Fibroblast of skin of left quadriceps (primary cell): ENCODE measurements at regions not wholly inside any gene's neighbourhood (a gene's known extent, or its start where the extent isn't known, plus 50 kb on each side); places are given as distances from the start of the nearest gene placed in this dataset.

ENCODE experiments used
- DNase-seq, 2 experiments: peaks; one replicate each; pipeline ENCODE4 v3.0.0-alpha.2; 2013; ENCODE audit warnings: low read depth in 2 of 2

DNA sequence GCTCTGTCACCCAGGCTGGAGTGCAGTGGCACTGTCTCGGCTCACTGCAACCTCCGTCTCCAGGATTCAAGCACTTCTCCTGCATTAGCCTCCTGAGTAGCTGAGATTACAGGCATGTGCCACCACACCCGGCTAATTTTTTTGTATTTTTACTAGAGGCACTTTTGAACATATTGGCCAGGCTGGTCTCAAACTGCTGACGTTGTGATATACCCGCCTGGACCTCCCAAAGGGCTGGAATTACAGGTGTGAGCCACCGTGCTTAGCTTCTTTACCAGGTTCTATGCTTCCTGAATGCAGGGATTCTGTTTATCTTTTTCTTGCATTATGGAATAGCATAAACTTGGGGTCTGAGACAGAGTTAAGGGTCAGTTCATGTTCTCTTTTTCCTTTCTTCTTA is 317.9 kb upstream of the RBFOX1 start:
- DNase-seq = no peak

DNA sequence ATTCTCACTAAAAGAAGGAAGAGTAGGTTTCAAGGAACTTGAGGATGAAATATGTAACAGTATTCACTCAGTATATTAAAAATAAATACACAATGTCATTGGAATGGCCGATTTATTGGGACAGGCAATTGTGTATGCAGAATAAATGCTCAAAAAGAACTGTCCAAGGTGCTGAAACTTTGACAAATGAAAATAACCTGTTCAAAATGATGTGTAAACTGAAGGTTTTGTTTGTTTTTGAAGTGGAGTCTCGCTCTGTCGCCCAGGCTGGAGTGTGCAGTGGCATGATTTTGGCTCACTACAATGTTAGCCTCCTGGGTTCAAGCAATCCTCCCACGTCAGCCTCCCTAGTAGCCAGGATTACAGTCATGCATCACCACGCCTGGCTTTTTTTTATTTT is 318.7 kb upstream of the RBFOX1 start:
- no peak for DNase-seq

DNA sequence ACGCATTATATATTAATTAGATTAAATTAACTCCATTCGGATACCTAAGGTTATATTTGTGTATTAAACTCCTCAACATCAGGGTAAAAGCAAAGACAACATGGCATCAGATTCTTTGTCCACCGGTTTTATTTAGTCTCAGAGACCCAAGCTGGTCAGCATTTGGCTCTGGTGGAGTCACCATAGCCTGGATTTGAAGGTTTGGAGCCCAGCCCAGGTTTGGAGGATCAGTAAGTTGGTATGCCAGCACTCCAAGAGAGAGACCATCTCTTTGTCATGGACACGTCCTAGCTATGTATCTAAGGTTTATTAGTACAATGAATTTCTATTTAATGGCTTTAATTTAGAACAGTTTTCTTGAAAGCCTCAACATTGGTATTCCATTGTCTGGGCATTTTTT is 328.4 kb upstream of the RBFOX1 start:
- no peak for DNase-seq

DNA sequence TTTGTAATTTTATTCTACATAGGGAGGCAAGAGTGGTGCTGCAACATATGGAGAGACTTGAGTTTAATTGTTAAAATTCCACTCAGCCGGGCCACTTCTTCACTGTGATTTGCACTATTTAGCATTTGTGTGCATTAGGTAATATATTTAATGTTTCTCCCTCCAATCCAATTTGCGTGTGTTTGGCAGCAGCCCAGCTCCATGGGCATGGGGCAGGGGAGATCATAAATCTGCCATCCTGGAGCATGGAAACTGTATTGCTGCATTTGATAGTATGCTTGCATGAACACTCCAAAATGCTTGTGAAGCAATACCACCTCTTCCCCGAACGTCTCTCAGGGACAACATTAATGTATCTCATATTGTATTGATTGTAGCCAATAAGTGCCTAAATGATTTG is 339.1 kb upstream of the RBFOX1 start:
- DNase-seq = no peak

DNA sequence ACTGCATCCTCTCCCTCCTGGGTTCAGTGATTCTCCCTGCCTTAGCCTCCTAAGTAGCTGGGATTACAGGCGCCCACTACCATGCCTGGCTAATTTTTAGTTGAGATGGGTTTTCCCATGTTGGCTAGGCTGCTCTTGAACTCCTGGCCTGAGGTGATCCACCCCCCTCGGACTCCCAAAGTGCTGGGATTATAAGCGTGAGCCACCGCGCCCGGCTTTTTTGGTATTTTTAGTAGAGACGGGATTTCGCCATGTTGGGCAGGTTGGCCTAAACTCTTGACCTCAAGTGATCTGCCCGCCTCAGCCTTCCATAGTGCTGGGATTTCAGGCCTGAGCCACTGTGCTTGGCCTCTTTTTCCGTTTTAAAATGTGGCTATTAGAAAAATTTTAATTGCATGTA is 343.8 kb upstream of the RBFOX1 start:
- DNase-seq = no peak

DNA sequence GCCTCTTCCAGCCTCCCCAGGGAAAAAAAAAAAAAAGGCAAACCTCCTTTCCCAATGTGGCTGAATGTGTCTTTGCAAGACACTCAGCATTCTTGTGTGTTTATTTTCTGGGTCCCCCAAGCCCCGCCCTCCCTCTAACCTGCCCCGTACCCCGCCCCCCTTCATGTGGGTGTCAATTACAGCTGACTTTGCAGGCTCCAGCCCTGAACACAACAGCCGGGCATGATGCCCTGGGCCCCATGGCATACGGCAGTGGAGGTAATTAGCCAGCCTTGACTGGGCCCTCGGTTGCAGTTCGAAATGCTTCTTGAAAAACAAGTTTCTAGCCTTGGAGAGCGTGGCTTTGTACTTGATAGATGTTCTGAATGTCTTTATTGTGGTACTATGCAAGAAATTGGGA is 354.7 kb upstream of the RBFOX1 start:
- DNase-seq = no peak

DNA sequence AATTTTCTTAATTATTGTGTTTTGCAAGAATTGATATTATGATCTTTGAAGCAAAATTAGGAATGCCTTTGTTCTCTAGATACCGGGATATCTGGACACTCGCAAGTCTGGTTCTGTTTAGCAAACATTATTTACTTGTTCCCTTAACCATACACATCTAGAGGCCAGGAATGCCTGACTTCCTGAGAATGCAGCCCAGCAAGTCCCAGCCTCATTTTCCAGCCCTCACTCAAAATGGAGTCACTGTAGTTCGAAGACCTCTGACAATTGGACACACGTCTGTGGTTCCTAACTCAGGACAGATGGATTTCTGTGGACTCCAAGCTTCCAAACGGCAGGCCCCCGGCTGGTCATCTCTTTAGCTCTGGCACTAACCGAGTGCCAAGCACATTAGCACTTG is 355.4 kb upstream of the RBFOX1 start:
- no peak for DNase-seq

DNA sequence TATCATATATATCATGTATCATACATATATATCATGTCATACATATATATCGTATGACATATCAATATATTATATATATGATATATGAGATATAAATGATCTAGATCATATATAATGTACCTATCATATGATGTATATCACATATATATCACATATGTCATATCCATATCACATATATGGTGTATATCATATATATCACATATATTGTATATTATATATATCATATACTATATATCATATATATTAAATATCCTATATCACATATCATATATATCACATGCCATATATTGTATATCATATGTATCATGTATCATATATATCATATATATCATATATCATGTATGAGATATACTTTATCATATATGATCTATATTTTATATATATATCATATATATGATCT is 355.9 kb upstream of the RBFOX1 start:
- DNase-seq = no peak

DNA sequence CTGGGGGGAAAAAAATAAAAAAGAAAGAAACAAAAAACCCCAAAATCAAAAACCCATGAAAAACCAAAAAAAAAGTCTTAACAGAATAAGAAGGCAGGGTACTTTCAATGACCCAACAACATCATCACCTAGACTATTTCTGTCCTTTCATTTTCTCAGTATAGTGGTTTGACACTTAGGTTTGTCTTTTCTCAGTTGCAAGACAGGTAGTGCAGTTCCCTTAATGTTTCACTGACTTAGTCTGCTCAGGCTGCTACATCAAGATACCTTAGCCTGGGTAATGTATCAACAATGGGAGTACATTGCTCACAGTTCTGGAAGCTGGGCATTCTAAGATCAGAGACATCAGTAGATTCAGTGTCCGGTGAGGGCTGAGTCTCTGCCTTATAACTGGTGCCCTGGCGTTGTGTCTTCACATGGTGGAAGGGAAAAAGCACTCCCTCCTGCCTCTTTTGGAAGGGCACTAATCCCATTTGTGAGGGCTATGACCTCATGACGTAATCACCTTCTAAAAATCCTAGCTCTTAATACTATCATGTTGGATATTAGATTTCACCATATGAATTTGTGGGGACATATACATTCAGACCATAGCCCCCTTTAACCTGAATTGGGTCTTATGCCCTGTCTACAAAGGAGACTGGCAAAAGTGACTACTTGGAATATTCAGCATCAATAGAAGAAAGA is 362.3 kb upstream of the RBFOX1 start:
- no peak for DNase-seq

DNA sequence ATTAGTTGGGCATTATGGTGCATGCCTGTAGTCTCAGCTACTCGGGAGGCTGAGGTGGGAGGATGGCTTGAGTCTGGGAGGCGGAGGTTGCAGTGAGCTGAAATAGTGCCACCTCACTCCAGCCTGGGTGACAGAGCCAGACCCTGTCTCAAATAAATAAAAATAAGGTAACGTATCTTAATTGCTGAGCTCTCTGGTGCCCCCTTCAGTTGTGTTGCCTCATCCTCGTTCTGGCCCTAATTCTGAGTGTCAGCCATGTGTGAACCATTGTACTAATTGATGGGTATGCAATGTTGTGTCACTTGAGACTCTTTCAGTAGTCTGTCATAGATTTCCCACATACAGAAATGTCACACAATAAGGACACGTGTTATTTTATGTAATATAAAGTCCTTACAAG is 363.1 kb upstream of the RBFOX1 start:
- no peak for DNase-seq

DNA sequence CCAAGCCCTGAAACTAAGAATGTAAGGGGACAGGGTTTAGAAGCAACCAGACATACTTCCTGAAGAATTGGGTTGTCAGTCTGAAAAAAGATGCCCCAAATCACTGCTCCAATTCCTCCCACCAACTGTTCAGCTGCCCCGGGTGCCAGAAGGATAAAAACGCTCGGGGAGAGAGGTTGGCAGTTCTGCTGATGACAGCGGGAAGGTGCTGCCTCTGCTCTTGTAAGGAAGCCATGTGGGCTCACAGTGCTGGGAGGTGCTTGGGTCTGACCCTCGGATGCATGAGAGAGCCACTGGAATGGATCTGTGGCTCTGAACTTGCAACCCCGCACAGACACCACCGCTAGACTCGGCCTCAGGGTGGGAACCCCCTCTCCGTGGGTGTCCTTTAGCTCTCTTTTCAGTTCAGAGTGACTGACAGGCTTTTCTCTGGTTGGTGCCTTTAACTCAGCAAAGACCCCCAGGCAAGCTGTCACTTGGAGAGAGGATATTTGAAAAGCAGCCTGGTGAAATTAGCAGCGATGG is 364.8 kb upstream of the RBFOX1 start:
- DNase-seq = no peak

DNA sequence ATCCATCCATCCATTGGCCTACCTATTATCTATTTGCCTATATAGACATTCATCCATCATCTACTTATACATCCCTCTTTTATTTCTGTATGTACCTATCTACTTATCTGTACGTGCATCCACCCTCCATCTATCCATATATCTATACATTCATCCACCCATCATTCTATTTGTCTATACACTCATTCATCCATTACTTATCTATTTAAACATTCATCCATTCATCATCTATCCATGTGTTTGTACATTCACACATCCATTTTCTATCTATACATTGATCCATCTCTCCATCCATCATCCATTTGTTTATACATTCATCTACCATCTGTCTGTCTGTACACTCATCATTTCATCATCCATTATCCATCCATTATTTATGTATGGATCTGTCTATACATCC is 365.7 kb upstream of the RBFOX1 start:
- no peak for DNase-seq

DNA sequence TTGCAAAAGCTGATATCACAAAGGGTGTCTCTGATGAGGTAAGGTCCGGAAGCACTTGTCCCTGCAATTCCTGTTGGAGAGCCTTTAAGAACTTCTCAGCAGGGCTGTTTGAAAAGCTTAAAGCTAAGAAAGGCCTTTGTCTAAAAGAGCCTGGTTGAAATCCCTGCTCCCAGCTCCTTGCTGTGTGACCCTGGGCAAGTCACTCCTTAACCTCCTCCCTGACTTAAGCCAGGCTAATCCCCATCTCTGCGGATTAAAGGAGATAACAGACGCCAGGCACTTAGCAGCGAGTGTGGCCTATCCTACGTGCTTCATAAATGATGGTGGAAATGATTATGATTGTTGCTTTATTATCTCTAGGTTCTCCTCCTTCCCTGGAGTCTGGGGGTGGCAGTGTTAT is 368.0 kb upstream of the RBFOX1 start:
- DNase-seq = no peak

DNA sequence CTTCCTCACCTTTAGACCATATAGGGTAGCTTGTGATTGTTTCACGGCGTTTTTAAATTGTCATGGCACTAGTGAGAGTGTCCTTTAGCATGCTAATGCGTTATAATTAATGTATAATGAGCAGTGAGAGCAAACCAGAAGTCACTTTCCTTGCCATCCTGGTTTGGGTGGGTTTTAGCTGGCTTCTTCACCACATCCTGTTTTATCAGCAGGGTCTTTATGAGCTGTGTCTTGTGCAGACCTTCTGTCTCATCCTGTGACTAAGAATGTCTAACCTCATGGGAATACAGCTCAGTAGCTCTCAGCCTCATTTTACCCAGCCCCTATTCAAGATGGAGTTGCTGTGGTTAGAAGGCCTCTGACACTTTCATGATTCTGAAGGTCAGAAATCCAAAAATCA is 370.9 kb upstream of the RBFOX1 start:
- no peak for DNase-seq

DNA sequence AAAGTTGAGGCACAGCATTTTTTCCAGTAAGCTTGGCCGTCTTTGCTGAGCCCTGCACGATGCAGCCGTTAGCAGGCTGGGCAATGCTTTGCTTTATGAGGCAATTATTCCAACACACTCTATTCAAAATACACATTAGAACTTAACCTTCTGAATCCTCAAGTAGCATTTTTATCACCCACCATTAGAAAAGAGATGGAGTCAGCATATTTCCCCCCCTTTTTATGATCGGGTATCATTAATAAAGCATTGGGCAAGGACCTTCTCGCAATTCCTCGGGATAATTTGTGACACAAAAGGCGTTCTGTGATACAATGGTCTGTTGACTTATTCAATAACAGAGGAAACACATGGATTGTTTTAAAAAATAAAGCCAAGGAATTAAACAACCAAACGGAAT is 374.5 kb upstream of the RBFOX1 start:
- DNase-seq = no peak

DNA sequence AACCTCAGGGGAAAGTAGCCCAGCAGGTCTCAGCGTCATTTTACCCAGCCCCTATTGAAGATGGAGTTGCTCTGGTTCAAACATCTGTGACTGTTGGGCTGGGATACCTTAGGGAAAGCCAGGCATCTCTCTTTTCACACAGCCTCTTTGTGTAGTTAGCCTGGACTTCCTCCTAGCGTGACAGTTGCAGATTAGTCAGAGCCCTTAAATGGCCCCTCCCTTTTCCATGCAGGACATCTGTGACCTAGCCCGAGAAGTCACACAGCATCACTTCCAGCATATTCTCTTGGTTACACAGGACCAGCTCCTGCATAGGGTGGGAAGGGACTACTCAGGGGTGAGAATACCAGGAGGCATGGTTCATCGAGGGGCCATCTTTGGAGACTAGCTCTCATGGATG is 375.0 kb upstream of the RBFOX1 start:
- DNase-seq = no peak

DNA sequence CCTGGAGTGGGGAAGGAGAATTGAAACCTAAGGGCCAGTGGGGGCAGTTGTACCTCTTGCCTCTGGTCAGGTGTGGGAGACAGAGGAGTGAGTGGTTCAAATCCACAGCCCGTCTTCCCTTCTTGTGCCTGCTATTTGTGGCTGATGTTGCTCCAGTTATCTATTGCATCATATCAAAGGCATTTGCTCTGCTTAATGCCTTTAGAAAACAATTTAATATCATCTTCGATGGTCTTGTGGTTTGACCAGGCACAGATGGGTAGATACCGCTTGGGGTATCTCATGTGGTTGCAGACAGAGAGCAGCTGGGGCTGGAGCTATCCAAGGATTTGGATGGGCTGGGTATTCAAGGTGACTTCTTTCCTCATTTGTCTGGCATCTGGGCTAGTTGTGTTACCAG is 376.1 kb upstream of the RBFOX1 start:
- no peak for DNase-seq

DNA sequence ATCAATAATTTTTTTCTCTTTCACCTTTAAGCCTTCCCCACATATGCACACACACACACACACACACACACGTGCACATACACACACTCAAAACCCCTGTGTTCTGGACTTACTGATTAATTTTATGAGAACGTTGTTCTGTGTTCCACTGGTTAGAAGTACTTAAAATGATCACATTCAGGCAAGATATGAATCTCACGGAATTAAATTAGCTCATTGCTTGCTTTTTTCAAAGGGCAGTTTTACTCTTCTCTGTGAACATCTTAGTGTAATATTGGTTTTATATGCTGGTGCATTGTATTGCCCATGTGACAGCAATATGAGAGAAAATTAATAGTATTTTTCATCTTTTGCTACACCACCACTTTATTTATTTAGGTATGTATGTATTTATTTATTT is 377.3 kb upstream of the RBFOX1 start:
- DNase-seq = no peak

DNA sequence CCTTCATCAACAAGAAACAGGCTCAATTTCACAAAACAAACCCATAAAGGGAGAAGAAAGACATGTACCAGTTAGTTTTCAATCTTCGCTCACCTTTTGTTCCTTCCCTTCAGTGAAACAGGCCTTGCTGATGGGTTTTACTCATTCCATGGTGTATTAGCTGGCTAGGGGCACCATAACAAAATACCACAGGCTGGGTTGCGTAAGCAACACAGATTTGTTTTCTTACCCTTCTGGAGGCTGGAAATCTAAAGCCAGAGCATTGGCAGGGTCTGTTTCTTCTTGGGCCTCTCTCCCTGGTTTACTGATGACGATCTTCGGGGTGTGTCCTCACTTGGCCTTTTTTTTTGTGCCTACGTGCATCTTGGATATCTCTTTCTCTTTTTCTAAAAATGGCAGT is 383.4 kb upstream of the RBFOX1 start:
- no peak for DNase-seq

DNA sequence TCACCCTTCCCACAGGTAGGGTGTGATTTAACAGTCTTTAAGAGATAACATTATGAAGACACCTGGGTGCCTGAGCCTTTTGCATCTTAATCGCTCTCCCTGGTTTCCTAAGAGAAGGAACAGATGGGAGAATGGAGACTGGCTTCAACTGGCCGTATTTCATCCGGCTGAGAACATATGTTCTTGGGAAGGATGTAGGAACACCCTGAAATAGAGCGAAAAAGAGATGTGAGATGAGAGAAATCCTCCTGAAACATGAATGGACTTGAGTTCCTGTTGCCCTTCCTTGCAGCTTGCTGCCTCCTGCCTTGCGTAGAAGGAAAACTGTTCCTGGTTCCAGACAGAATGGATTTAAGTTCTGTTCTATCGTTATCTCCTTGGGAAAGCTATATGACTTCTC is 385.4 kb upstream of the RBFOX1 start:
- no peak for DNase-seq

DNA sequence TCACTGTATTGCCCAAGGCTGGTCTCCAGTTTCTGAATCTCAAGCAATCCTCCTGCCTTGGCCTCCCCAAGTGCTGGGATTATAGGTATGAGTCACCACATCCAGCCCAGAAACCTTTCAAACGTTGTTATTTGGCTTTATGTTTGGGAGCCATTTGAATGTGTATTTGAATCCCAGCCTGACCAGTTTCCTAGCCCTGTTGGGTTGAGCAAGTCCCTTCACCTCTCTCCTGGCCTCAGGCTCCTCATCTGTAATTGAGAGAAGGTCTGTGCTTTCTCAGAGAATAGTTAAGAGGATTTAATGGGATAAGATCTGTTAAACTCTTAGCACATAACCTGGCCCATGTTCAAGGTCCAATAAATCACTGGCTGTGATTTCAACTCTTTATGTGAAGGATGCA is 385.8 kb upstream of the RBFOX1 start:
- no peak for DNase-seq

DNA sequence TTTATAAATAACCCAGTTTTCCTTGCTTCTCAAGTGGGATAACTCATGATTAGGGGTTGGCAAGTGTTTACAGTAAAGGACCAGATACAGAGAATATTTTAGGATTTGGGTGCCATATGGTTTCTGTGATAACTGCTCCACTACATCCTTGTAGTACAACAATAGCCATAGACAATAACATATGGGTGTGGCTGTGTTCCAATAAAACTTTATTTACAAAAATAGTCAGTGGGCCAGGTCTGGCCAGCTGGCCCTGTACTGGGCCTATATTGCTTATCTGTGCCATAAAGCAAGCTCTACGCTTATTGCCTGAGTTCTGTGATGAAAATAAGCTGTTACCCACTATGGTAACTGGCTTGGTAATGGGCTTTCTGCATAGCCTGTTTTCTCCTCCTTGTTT is 386.5 kb upstream of the RBFOX1 start:
- DNase-seq = no peak

DNA sequence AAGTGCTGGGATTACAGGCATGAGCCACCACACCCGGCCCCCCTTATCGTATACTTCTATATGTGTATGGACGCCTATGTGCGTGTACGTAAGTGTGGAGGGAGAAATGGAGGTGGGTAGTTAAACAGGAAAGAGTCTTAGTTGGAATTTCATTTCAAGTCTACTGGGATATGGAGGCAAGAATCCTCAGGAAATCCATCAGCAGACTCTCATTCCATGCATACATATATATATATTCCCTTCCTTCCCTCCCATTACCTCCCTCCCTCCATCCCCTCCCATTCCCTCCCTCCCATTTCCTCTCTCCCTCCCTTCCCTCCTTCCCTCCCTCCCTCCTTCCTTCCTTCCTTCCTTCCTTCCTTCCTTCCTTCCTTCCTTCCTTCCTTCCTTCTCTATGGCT is 391.7 kb upstream of the RBFOX1 start:
- no peak for DNase-seq

DNA sequence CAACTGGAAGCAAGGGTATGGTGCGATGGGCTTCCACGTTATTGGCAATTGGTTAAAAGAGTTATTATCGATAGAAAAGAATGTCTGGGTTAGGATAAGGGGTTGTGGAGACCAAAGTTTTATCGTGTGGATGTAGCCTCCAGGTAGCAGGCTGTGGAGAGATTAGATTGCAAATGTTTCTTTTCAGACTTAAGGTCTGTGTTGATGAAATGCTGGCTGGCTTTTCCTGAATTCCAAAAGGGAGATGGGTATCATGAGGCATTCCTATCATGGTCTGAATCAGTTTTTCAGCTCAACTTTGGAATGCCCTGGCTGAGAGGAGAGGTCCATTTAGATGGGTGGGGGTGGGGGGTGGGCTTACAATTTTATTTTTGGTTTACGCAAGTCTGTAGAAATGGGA is 395.0 kb upstream of the RBFOX1 start:
- DNase-seq = no peak
